GM12878 (cell line): ENCODE measurements at regions not wholly inside any gene's neighbourhood (a gene's known extent, or its start where the extent isn't known, plus 50 kb on each side); places are given as distances from the start of the nearest gene placed in this dataset.

Experiments
- ATAC-seq: fragments of 200-7000 bp; cut with Tn5 transposase; 3 replicates; pipeline ENCODE4 v1.9.1; 2020; ENCODE audit warnings: mild to moderate bottlenecking, moderate library complexity
- BruUV-seq: library from RNA; stranded (reverse); fragments of 400-500 nt; replicated peaks from 2 replicates; lab custom pipeline; 2021; lab: Mats Ljungman, UMichigan
- CTCF ChIA-PET: fragments of 300-600 bp; sonication (Branson Sonifier 250); formaldehyde crosslinking; extraction: SDS; loops from one replicate; lab custom pipeline; 2021; ENCODE audit warnings: inconsistent platforms; lab: Yijun Ruan, JAX
- POLR2A ChIA-PET: fragments of 350-600 bp; formaldehyde crosslinking; extraction: SDS; loops from one replicate; lab custom pipeline; 2021; ENCODE audit warnings: inconsistent platforms; lab: Charles Lee
- RAD21 ChIA-PET: fragments of 300-600 bp; sonication (Branson Sonifier 250); formaldehyde crosslinking; loops from one replicate; lab custom pipeline; 2023; ENCODE audit warnings: antibody characterized with exemption; ENCODE audit not compliant: unreplicated experiment; lab: Charles Lee
- SMC1A ChIA-PET: fragments of 300-600 bp; sonication (Branson Sonifier 250); formaldehyde crosslinking; loops from one replicate; lab custom pipeline; 2023; ENCODE audit not compliant: unreplicated experiment, uncharacterized antibody; lab: Charles Lee
- DNase-seq: peaks from one replicate; pipeline ENCODE4 v3.0.0-alpha.2; 2011; ENCODE audit warnings: low read depth, low spot score
- FAIRE-seq: peaks from 3 replicates; lab custom pipeline; 2011; peaks lifted over from hg19 to GRCh38; lab: Jason Lieb, UNC
- H2AFZ ChIP-seq: 2 replicates; pipeline ENCODE4 v1.6.0; 2011; ENCODE audit warnings: low read depth, low read length, control low read depth; ENCODE audit not compliant: control insufficient read depth
- H3K27ac ChIP-seq: 2 replicates; pipeline ENCODE4 v1.5.1; 2011; ENCODE audit warnings: control low read depth; ENCODE audit not compliant: control insufficient read depth, insufficient read depth
- H3K27me3 ChIP-seq, 2 experiments: replicated peaks in 1 of 2; 2 replicates each; pipeline versions ENCODE4 v1.6.0 to v1.6.1; 2011; ENCODE audit warnings: low read length in 1 of 2; ENCODE audit not compliant: control insufficient read depth in 2 of 2, insufficient read depth in 2 of 2
- H3K36me3 ChIP-seq, 2 experiments: 2 replicates each; pipeline ENCODE4 v1.5.1; 2011; ENCODE audit warnings: low read length in 1 of 2; ENCODE audit not compliant: control insufficient read depth in 2 of 2, insufficient read depth in 2 of 2
- H3K4me1 ChIP-seq: 2 replicates; pipeline ENCODE4 v1.6.1; 2011; ENCODE audit warnings: mild to moderate bottlenecking, low read length, moderate library complexity, mixed read lengths; ENCODE audit not compliant: control insufficient read depth, insufficient read depth
- H3K4me2 ChIP-seq: 2 replicates; pipeline ENCODE4 v1.6.0; 2011; ENCODE audit warnings: control low read depth; ENCODE audit not compliant: control insufficient read depth, insufficient read depth
- H3K4me3 ChIP-seq: fragments of 200-600 bp; sonication (generic); 2 replicates; pipeline ENCODE4 v1.5.1; 2016
- H3K79me2 ChIP-seq: 2 replicates; pipeline ENCODE4 v1.6.0; 2011; ENCODE audit warnings: low read length; ENCODE audit not compliant: control insufficient read depth, insufficient read depth
- H3K9ac ChIP-seq: 2 replicates; pipeline ENCODE4 v1.8.0; 2011; ENCODE audit warnings: low read length, control low read depth, mixed read lengths; ENCODE audit not compliant: control insufficient read depth, insufficient read depth
- H3K9me3 ChIP-seq: replicated peaks from 3 replicates; pipeline ENCODE4 v1.5.1; 2011; ENCODE audit warnings: mild to moderate bottlenecking, low read length; ENCODE audit not compliant: control insufficient read depth, insufficient read depth
- H4K20me1 ChIP-seq: 2 replicates; pipeline ENCODE4 v1.6.0; 2011; ENCODE audit not compliant: control insufficient read depth, insufficient read depth
- ESRRA ChIP-seq: IDR thresholded peaks from 2 replicates; pipeline ENCODE4 v1.6.1; 2012; ENCODE audit warnings: mild to moderate bottlenecking, low read length, improper control_type of control experiment
- GATAD2B ChIP-seq: fragments of 450-650 bp; conservative IDR thresholded peaks from 2 replicates; pipeline ENCODE4 v1.6.1; 2017; ENCODE audit warnings: low read depth, mild to moderate bottlenecking, moderate library complexity
- HDAC2 ChIP-seq: fragments of 200-600 bp; sonication (generic); IDR thresholded peaks from 2 replicates; pipeline ENCODE4 v1.6.1; 2017
- MLLT1 ChIP-seq: fragments of 450-650 bp; IDR thresholded peaks from 2 replicates; pipeline ENCODE4 v1.6.1; 2016; ENCODE audit warnings: mild to moderate bottlenecking
- NKRF ChIP-seq: fragments of 450-650 bp; conservative IDR thresholded peaks from 2 replicates; pipeline ENCODE4 v1.6.1; 2017; ENCODE audit warnings: mild to moderate bottlenecking, moderate library complexity
- SREBF2 ChIP-seq: IDR thresholded peaks from 2 replicates; pipeline ENCODE4 v1.6.1; 2012; ENCODE audit warnings: mild to moderate bottlenecking, low read length
- SUZ12 ChIP-seq: fragments of 200-600 bp; sonication (generic); IDR thresholded peaks from one replicate; pipeline ENCODE4 v1.6.1; 2018; ENCODE audit warnings: antibody characterized with exemption, mild to moderate bottlenecking; ENCODE audit not compliant: unreplicated experiment
- TARDBP ChIP-seq: IDR thresholded peaks from 2 replicates; pipeline ENCODE4 v1.6.1; 2016; ENCODE audit warnings: borderline replicate concordance
- TCF3 ChIP-seq: IDR thresholded peaks from 2 replicates; pipeline ENCODE4 v1.6.1; 2012; ENCODE audit warnings: low read depth, mild to moderate bottlenecking, low read length, borderline replicate concordance; ENCODE audit not compliant: insufficient read depth
- ZNF24 ChIP-seq: fragments of 450-650 bp; IDR thresholded peaks from 2 replicates; pipeline ENCODE4 v1.6.1; 2017; ENCODE audit warnings: antibody characterized with exemption, mild to moderate bottlenecking
- WGBS: methylation state at CpG from one replicate; pipeline ENCODE4 v1.1.6; 2016; ENCODE audit warnings: low lambda C conversion rate; ENCODE audit not compliant: insufficient replicate concordance, insufficient coverage; ENCODE audit errors: missing lambda C conversion rate; 5-methylcytosine and 5-hydroxymethylcytosine counted together
- in situ Hi-C: fragments of 300-500 bp; cut with MboI; formaldehyde crosslinking; loops from 9 replicates; pipeline ENCODE4 v1.14.3; 2018; ENCODE audit warnings: mixed read lengths
- intact Hi-C: fragments of 100-400 bp; cut with micrococcal nuclease; formaldehyde crosslinking; loops from one replicate; pipeline ENCODE4 v1.14.2; 2022; ENCODE audit not compliant: unreplicated experiment
- TF ChIP-seq, protein P1 (sequence below): fragments of 450-650 bp; formaldehyde crosslinking; IDR thresholded peaks from 2 replicates; pipeline ENCODE4 v1.5.0; 2022; ENCODE audit warnings: mild to moderate bottlenecking, missing genetic modification characterization
- TF ChIP-seq, protein P2 (sequence below): fragments of 450-650 bp; IDR thresholded peaks from 2 replicates; pipeline ENCODE4 v1.6.1; 2017; ENCODE audit warnings: mild to moderate bottlenecking, moderate library complexity

- TF ChIP-seq MLLT1 (no peak), SUZ12 (no peak), SREBF2 (no peak)
These were observed 392.1 kb upstream of the DAB2 start (continued) for GRCh38 chr5:39816866-39817265.

DNA sequence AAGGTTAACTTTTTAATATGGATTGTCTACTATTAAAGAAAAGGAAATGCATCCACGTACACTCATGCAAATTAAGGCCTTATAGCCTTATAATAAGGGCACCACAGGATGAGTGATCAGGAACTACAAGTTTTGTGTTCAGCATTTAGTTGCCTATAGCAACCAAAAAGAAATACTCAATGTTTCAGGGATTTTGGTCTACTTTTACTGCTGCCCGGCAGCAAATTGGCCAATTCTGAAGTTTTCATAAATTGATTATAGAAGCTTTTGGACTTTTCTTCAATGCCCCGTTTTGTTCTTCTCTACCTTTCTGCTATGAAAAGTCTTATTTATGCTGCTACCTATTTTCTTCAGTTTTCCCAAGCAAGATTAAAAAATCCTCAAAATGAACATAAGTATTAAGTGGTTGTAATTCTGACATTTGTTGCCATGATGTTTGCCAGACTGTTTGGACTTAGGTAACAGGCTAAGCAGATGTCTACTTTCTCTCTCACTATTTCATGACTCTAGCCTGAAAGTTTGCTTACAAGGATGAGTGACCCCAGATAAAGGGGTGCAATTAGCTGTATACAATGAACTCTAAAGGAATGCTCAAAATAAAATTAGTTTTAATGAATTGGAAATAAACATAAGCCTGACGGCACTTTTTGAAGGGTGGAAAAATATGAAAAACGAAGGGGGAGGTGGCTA lies 391.5 kb upstream of the DAB2 start:
- ATAC-seq (no peak), DNase-seq (no peak), FAIRE-seq (no peak)
- H3K9me3 ChIP-seq, result no peaks in the 10 kb centered on the region
- in situ Hi-C loops (no loop called here), intact Hi-C loops (no loop called here)
- no peak overlapping the region for H3K4me2 ChIP-seq
- H3K4me3 ChIP-seq, result no peak overlapping the region
- SMC1A ChIA-PET, result no interaction called here
- POLR2A ChIA-PET, result no interaction called here
- no peaks in the 10 kb centered on the region for H3K4me1 ChIP-seq
- no peak overlapping the region for H2AFZ ChIP-seq
- BruUV-seq, result no TSS peak
- no peaks in the 10 kb centered on the region for H4K20me1 ChIP-seq
- H3K79me2 ChIP-seq, result no peaks in the 10 kb centered on the region
- H3K36me3 ChIP-seq, result no peaks in the 10 kb centered on the region
- WGBS, result 30% methylated on average over 5 of the region's 5 CpGs
- no peaks in the 10 kb centered on the region for H3K27me3 ChIP-seq
- H3K27ac ChIP-seq, result no peak overlapping the region
- H3K9ac ChIP-seq, result no peak overlapping the region
- RAD21 ChIA-PET, result no interaction called here
- CTCF ChIA-PET, result no interaction called here
- TF ChIP-seq ESRRA, result no peak
- TF ChIP-seq TCF3, result no peak
- TF ChIP-seq TARDBP, result no peak
- TF ChIP-seq, protein P1, sequence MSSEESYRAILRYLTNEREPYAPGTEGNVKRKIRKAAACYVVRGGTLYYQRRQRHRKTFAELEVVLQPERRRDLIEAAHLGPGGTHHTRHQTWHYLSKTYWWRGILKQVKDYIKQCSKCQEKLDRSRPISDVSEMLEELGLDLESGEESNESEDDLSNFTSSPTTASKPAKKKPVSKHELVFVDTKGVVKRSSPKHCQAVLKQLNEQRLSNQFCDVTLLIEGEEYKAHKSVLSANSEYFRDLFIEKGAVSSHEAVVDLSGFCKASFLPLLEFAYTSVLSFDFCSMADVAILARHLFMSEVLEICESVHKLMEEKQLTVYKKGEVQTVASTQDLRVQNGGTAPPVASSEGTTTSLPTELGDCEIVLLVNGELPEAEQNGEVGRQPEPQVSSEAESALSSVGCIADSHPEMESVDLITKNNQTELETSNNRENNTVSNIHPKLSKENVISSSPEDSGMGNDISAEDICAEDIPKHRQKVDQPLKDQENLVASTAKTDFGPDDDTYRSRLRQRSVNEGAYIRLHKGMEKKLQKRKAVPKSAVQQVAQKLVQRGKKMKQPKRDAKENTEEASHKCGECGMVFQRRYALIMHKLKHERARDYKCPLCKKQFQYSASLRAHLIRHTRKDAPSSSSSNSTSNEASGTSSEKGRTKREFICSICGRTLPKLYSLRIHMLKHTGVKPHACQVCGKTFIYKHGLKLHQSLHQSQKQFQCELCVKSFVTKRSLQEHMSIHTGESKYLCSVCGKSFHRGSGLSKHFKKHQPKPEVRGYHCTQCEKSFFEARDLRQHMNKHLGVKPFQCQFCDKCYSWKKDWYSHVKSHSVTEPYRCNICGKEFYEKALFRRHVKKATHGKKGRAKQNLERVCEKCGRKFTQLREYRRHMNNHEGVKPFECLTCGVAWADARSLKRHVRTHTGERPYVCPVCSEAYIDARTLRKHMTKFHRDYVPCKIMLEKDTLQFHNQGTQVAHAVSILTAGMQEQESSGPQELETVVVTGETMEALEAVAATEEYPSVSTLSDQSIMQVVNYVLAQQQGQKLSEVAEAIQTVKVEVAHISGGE (CRISPR knock-in tag), result no peak
- no peak for TF ChIP-seq NKRF
- TF ChIP-seq, protein P2, sequence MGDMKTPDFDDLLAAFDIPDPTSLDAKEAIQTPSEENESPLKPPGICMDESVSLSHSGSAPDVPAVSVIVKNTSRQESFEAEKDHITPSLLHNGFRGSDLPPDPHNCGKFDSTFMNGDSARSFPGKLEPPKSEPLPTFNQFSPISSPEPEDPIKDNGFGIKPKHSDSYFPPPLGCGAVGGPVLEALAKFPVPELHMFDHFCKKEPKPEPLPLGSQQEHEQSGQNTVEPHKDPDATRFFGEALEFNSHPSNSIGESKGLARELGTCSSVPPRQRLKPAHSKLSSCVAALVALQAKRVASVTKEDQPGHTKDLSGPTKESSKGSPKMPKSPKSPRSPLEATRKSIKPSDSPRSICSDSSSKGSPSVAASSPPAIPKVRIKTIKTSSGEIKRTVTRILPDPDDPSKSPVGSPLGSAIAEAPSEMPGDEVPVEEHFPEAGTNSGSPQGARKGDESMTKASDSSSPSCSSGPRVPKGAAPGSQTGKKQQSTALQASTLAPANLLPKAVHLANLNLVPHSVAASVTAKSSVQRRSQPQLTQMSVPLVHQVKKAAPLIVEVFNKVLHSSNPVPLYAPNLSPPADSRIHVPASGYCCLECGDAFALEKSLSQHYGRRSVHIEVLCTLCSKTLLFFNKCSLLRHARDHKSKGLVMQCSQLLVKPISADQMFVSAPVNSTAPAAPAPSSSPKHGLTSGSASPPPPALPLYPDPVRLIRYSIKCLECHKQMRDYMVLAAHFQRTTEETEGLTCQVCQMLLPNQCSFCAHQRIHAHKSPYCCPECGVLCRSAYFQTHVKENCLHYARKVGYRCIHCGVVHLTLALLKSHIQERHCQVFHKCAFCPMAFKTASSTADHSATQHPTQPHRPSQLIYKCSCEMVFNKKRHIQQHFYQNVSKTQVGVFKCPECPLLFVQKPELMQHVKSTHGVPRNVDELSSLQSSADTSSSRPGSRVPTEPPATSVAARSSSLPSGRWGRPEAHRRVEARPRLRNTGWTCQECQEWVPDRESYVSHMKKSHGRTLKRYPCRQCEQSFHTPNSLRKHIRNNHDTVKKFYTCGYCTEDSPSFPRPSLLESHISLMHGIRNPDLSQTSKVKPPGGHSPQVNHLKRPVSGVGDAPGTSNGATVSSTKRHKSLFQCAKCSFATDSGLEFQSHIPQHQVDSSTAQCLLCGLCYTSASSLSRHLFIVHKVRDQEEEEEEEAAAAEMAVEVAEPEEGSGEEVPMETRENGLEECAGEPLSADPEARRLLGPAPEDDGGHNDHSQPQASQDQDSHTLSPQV, result no peak
- no peak for TF ChIP-seq HDAC2
- no peak for TF ChIP-seq GATAD2B
- TF ChIP-seq ZNF24, result no peak
